ENCODE measurements at regions not wholly inside any gene's neighbourhood (a gene's known extent, or its start where the extent isn't known, plus 50 kb on each side); places are given as distances from the start of the nearest gene placed in this dataset.
A peak's percentile ranks its signal among the peaks of the same experiment; 100 is the strongest.
"Not testable (repeated sequence)": the region's sequence is repeated elsewhere in the genome, so short reads cannot be mapped to it uniquely, and the experiment has no call there.

GRCh38 chr16:7805686-7806396, 473.2 kb downstream of the RBFOX1 start:
- DNase-seq = peak; percentile 7

DNA sequence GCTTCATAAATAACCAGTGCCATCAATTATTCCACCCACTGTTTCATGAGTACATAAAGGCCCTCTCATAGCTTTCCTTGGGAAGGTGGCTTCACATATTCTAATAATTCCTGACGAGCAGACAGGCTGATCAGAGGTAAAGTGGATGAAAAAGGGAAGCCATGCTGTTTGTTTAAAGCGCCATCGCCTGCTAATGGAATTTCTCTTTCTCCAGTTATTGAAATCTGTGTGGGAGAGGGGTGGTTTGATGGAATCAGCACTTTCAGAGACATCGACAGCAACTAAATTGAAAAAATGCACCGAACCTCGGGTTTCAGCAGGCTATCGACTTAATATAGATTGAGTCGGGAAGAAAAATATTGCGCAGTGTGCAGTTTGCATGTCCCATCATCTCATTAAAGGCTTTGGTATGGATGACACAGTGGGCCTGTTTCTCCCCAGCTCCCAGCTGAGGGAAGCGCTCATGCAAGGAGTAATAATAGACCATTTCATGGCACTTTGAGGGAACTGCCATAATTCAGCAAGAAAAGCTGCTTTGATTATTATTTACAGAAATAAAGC, 472.1 kb downstream of the RBFOX1 start:
- no peak for DNase-seq

- DNase-seq = no peak
Observed at GRCh38 chr16:7792346-7792745, 459.7 kb downstream of the RBFOX1 start.

- no peak for DNase-seq
Observed at GRCh38 chr16:7791028-7791590, 458.5 kb downstream of the RBFOX1 start.

GRCh38 chr16:7775072-7775488, 442.4 kb downstream of the RBFOX1 start:
- DNase-seq = no peak

DNA sequence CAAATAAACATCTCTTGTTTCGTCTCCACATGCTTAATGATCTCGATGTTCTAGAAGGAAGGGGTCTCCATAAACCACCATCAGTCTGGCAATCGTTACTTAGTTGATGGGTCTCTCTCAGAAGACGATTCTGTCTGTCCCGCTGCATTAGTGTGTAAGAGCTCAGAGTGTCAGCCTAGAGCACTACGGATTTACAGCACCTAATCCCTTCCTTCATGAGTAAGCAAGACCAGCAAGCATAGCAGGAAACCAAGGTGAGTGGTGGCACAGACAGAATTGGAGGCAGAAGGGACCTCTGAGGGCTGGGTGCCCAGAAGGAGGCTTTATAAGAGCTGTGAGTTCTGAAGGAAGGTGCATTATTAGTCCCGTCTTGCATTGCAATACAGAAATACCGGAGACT, 440.1 kb downstream of the RBFOX1 start:
- no peak for DNase-seq

- not testable (repeated sequence) for DNase-seq
Observed at GRCh38 chr16:7769091-7769490, 436.4 kb downstream of the RBFOX1 start.

DNA sequence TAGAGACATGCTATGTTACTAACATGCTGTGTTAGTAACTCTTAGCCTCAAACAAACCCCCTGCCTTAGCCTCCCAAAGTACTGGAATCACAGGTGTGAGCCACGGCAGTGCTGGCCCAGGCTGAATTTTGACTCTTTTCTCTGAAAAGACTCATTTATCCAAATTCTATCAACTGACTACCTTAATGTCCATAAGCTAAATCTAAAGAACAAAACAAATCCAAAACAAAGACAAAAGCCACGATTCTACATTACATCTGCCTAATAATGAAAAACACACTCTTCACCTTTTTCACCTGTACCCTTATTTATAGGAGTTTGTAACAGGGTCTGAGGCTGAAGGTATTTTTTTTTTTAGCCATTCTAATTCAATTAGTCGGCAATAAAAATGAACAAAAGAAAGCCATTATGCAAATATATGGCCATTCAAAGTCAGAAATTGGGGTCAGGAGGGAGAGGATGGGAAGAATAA, 432.5 kb downstream of the RBFOX1 start:
- no peak for DNase-seq

DNA sequence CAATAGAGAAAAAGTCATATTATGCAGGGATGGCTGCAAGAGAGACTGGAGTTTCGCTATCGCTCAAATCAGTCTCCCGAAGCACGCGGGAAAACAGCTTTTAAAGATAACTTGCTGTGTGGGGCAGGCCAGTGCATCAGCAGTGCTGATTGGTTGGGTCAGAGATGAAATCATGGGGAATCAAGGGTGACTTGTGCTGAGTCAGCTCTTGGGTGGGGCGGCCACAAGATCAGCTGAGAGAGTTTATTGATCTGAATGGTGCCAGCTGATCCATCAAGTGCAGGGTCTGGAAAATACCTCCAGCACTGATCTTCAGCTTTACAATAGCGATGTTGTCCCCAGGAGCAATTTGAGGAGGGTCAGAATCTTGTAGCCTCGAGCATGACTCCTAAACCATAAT, 430.5 kb downstream of the RBFOX1 start:
- DNase-seq = no peak

All from skin of body (tissue), 1 donor.